RPMI7951 (cell line): ENCODE measurements at regions not wholly inside any gene's neighbourhood (a gene's known extent, or its start where the extent isn't known, plus 50 kb on each side); places are given as distances from the start of the nearest gene placed in this dataset.
"Not testable (repeated sequence)": the region's sequence is repeated elsewhere in the genome, so short reads cannot be mapped to it uniquely, and the experiment has no call there.

Experiments used
- DNase-seq: peaks from one replicate; pipeline ENCODE4 v3.0.0-alpha.2; 2012; ENCODE audit warnings: low read depth

- DNase-seq = no peak
Observed at GRCh38 chr3:153972862-153973261, 148.3 kb upstream of the ARHGEF26 start.

GRCh38 chr3:153973722-153974265 is 147.4 kb upstream of the ARHGEF26 start:
- DNase-seq = no peak

- DNase-seq = no peak
Observed at GRCh38 chr3:153974614-153975013, 146.6 kb upstream of the ARHGEF26 start.

GRCh38 chr3:153976891-153977554 is 144.2 kb upstream of the ARHGEF26 start:
- DNase-seq = no peak

GRCh38 chr3:153978006-153978405 is 143.2 kb upstream of the ARHGEF26 start:
- no peak for DNase-seq

GRCh38 chr3:153979418-153980251 is 141.6 kb upstream of the ARHGEF26 start:
- DNase-seq = no peak

GRCh38 chr3:153980252-153980590 is 141.0 kb upstream of the ARHGEF26 start:
- DNase-seq = no peak

GRCh38 chr3:153997364-153997763 is 123.8 kb upstream of the ARHGEF26 start:
- DNase-seq = not testable (repeated sequence)

- no peak for DNase-seq
Observed at GRCh38 chr3:154003649-154004048, 117.5 kb upstream of the ARHGEF26 start.

GRCh38 chr3:154011036-154011435 is 110.2 kb upstream of the ARHGEF26 start:
- DNase-seq = no peak

- no peak for DNase-seq
Observed at GRCh38 chr3:154013736-154014135, 107.5 kb upstream of the ARHGEF26 start.

GRCh38 chr3:154015307-154015706 is 105.9 kb upstream of the ARHGEF26 start:
- no peak for DNase-seq

GRCh38 chr3:154018100-154018696 is 103.0 kb upstream of the ARHGEF26 start:
- peak; percentile 7 for DNase-seq

- peak; percentile 17 for DNase-seq
Observed at GRCh38 chr3:154022606-154023005, 98.6 kb upstream of the ARHGEF26 start.

GRCh38 chr3:154023148-154023547 is 98.0 kb upstream of the ARHGEF26 start:
- DNase-seq = peak; percentile 7

- no peak for DNase-seq
Observed at GRCh38 chr3:154025007-154025406, 96.2 kb upstream of the ARHGEF26 start.

- no peak for DNase-seq
Observed at GRCh38 chr3:154029926-154030325, 91.3 kb upstream of the ARHGEF26 start.

GRCh38 chr3:154034797-154035330 is 86.3 kb upstream of the ARHGEF26 start:
- DNase-seq = no peak

- peak; percentile 7 for DNase-seq
Observed at GRCh38 chr3:154040283-154040682, 80.9 kb upstream of the ARHGEF26 start.

GRCh38 chr3:154044671-154045070 is 76.5 kb upstream of the ARHGEF26 start:
- DNase-seq = no peak

- DNase-seq = no peak
Observed at GRCh38 chr3:154050216-154050615, 71.0 kb upstream of the ARHGEF26 start.

GRCh38 chr3:154050766-154051165 is 70.4 kb upstream of the ARHGEF26 start:
- DNase-seq = no peak
